B cell (primary cell): ENCODE measurements at regions not wholly inside any gene's neighbourhood (a gene's known extent, or its start where the extent isn't known, plus 50 kb on each side); places are given as distances from the start of the nearest gene placed in this dataset.

Source experiments
- ATAC-seq: fragments of 200-7000 bp; cut with Tn5 transposase; one replicate; pipeline ENCODE4 v1.10.0; 2021; ENCODE audit warnings: low read depth, mild to moderate bottlenecking, moderate number of reproducible peaks, moderate library complexity
- CTCF ChIA-PET: fragments of 350-600 bp; sonication (Branson Sonifier 250); formaldehyde crosslinking; loops from one replicate; lab custom pipeline; 2021; ENCODE audit warnings: antibody characterized with exemption, inconsistent platforms; lab: Charles Lee
- POLR2A ChIA-PET: fragments of 350-600 bp; sonication (Branson Sonifier 250); formaldehyde crosslinking; loops from one replicate; lab custom pipeline; 2021; ENCODE audit warnings: antibody characterized with exemption; lab: Charles Lee
- DNase-seq: peaks from one replicate; pipeline ENCODE4 v3.0.0; 2013
- H2AFZ ChIP-seq: 2 replicates; pipeline ENCODE4 v1.6.1; 2012; ENCODE audit warnings: mild to moderate bottlenecking, low read depth, low read length; ENCODE audit not compliant: insufficient read depth, poor library complexity, severe bottlenecking
- H3K27ac ChIP-seq, 2 donors: 1 replicate in 1 of 2; 2 replicates in 1 of 2; pipeline ENCODE4 v1.5.1; 2012 to 2013; ENCODE audit warnings: low read length in 2 of 2, mild to moderate bottlenecking in 2 of 2, moderate library complexity in 1 of 2
- H3K27me3 ChIP-seq, 4 experiments: fragments of 200-600 bp in 1 of 4; sonication (generic) in 1 of 4; replicated peaks in 1 of 4; 1 replicate in 2 of 4; 2 replicates in 2 of 4; pipeline versions ENCODE4 v1.6.1 to v1.7.0; 2013 to 2016; ENCODE audit warnings: low read length in 3 of 4, mild to moderate bottlenecking in 2 of 4, mixed read lengths in 1 of 4, moderate library complexity in 1 of 4; ENCODE audit not compliant: insufficient read depth in 4 of 4, control insufficient read depth in 3 of 4; ENCODE audit errors: control extremely low read depth in 1 of 4
- H3K36me3 ChIP-seq, 2 experiments: replicated peaks in 1 of 2; 1 replicate in 1 of 2; 2 replicates in 1 of 2; pipeline versions ENCODE4 v1.6.1 to v1.7.1; 2013; ENCODE audit warnings: low read length in 1 of 2; ENCODE audit not compliant: insufficient read depth in 2 of 2, control insufficient read depth in 1 of 2; ENCODE audit errors: control extremely low read depth in 1 of 2, extremely low read depth in 1 of 2
- H3K4me1 ChIP-seq, 2 donors: fragments of 200-600 bp in 1 of 2; sonication (generic) in 1 of 2; 1 replicate in 1 of 2; 2 replicates in 1 of 2; pipeline versions ENCODE4 v1.5.1 to v1.6.1; 2013 to 2017; ENCODE audit warnings: low read length in 2 of 2; ENCODE audit not compliant: control insufficient read depth in 2 of 2, insufficient read depth in 2 of 2
- H3K4me2 ChIP-seq: replicated peaks from 2 replicates; pipeline ENCODE3; 2012; ENCODE audit warnings: mild to moderate bottlenecking, low read depth, low read length; ENCODE audit not compliant: poor library complexity, severe bottlenecking
- H3K4me3 ChIP-seq, 5 experiments: fragments of 200-600 bp in 1 of 5; sonication (generic) in 1 of 5; 1 replicate in 3 of 5; 2 replicates in 2 of 5; pipeline versions ENCODE4 v1.5.1 to v1.7.0; 2011 to 2016; ENCODE audit warnings: low read length in 4 of 5, mild to moderate bottlenecking in 4 of 5, low read depth in 2 of 5, control low read depth in 1 of 5, moderate library complexity in 1 of 5; ENCODE audit not compliant: insufficient read depth in 1 of 5; ENCODE audit errors: control extremely low read depth in 1 of 5, extremely low read depth in 1 of 5
- H3K79me2 ChIP-seq: fragments of 200-600 bp; sonication (generic); one replicate; pipeline ENCODE4 v1.6.0; 2016; ENCODE audit warnings: low read length; ENCODE audit not compliant: control insufficient read depth, insufficient read depth
- H3K9ac ChIP-seq: fragments of 200-600 bp; sonication (generic); 2 replicates; pipeline ENCODE4 v1.6.1; 2017; ENCODE audit warnings: mild to moderate bottlenecking, low read length, moderate library complexity
- H3K9me3 ChIP-seq, 3 donors: one replicate each; pipeline versions ENCODE4 v1.6.1 to v1.7.1; 2013; ENCODE audit warnings: low read length in 2 of 3; ENCODE audit not compliant: control insufficient read depth in 2 of 3, insufficient read depth in 1 of 3; ENCODE audit errors: control extremely low read depth in 1 of 3
- H4K20me1 ChIP-seq: 2 replicates; pipeline ENCODE4 v1.6.0; 2012; ENCODE audit warnings: mild to moderate bottlenecking, low read length; ENCODE audit not compliant: insufficient read depth, control insufficient read depth, poor library complexity, severe bottlenecking
- H3K27ac Mint-ChIP-seq: one replicate; pipeline ENCODE4 v1.8.0; 2021; ENCODE audit warnings: mixed read lengths
- H3K27me3 Mint-ChIP-seq: one replicate; pipeline ENCODE4 v1.8.0; 2021; ENCODE audit warnings: mixed read lengths
- H3K4me1 Mint-ChIP-seq: one replicate; pipeline ENCODE4 v1.8.0; 2021; ENCODE audit warnings: mixed read lengths
- H3K4me3 Mint-ChIP-seq: one replicate; pipeline ENCODE4 v1.8.0; 2021; ENCODE audit warnings: mixed read lengths
- H3K9me3 Mint-ChIP-seq: one replicate; pipeline ENCODE4 v1.8.0; 2022; ENCODE audit warnings: mixed read lengths; ENCODE audit not compliant: insufficient read depth
- EZH2 ChIP-seq: IDR thresholded peaks from 2 replicates; pipeline ENCODE4 v1.6.1; 2012; ENCODE audit warnings: borderline replicate concordance, low read depth, mild to moderate bottlenecking, moderate library complexity, low read length; ENCODE audit not compliant: insufficient read depth, poor library complexity, severe bottlenecking
- WGBS: methylation state at CpG from one replicate; pipeline ENCODE4 v1.1.5; 2013; ENCODE audit warnings: missing lambda C conversion rate; ENCODE audit not compliant: insufficient coverage; 5-methylcytosine and 5-hydroxymethylcytosine counted together
- intact Hi-C: fragments of 100-400 bp; cut with micrococcal nuclease; formaldehyde crosslinking; loops from one replicate; pipeline ENCODE4 v1.10.0; 2022
- TF ChIP-seq, protein P1 (sequence below): fragments of 200-600 bp; IDR thresholded peaks from one replicate; pipeline ENCODE4 v1.8.0; 2022; ENCODE audit warnings: antibody characterized with exemption, mild to moderate bottlenecking

DNA sequence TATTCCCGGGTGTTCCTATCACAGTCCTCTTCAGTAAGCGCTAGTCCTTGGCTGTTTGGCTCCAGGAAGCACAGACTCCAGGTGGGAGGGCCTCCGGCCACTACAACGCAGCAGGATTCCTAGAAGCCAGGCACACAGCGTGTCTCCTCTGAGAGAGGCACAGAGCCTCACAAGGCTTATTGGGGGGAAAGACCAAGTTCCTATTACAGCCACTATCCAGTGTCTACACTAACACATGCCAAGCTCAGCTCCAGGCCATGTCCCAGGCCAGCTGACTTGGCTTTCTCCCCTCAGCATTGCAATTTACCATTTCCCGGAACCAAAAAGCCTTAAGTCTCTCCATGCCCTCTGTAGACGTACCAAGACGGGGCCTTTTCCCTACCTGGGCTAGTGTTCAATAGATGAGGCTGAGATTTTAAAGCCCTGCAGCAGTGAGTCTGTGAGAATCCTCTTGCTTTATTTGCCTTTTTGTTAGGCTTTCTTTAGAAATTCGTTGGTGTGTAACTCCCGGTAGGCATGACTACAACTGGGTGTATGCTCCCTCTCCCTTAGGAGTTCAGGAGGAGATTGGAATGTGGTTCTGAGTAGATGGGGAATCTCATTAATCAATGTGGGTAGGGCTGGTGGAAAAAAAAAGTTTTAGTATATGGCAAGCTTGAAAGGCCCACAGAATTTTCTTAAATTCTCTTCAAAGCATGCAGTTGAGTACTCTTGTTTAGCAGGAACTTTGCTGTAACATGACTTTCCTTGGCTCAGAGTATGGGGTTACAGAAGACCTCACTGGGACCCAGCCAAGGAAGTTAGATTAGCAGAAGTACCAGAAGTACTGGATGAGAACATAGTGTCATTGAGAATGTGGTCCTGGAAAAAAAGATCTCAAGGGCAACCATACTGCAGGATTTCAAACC, 84.3 kb upstream of the SLC1A3 start:
- Mint-ChIP-seq H3K4me1 (no peaks in the 10 kb centered on the region), H3K9me3 (peaks cover 5% of the 10 kb centered on the region), H3K27ac (no peak overlapping the region), H3K27me3 (no peaks in the 10 kb centered on the region), H3K4me3 (no peak overlapping the region)
- ATAC-seq (no peak), DNase-seq (no peak)
- ChIA-PET POLR2A (no interaction called here), CTCF (no interaction called here)
- 89% methylated on average over 8 of the region's 10 CpGs for WGBS
- TF ChIP-seq, protein P1, sequence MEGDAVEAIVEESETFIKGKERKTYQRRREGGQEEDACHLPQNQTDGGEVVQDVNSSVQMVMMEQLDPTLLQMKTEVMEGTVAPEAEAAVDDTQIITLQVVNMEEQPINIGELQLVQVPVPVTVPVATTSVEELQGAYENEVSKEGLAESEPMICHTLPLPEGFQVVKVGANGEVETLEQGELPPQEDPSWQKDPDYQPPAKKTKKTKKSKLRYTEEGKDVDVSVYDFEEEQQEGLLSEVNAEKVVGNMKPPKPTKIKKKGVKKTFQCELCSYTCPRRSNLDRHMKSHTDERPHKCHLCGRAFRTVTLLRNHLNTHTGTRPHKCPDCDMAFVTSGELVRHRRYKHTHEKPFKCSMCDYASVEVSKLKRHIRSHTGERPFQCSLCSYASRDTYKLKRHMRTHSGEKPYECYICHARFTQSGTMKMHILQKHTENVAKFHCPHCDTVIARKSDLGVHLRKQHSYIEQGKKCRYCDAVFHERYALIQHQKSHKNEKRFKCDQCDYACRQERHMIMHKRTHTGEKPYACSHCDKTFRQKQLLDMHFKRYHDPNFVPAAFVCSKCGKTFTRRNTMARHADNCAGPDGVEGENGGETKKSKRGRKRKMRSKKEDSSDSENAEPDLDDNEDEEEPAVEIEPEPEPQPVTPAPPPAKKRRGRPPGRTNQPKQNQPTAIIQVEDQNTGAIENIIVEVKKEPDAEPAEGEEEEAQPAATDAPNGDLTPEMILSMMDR, result no peak
- TF ChIP-seq EZH2, result no peak
- no peak overlapping the region for H3K9ac ChIP-seq
- H3K9me3 ChIP-seq, result peaks cover 0 to 3% (median 0%) of the 10 kb centered on the region in 3 donors
- H3K4me3 ChIP-seq, result no peak overlapping the region
- no peak overlapping the region for H3K4me2 ChIP-seq
- H4K20me1 ChIP-seq, result no peaks in the 10 kb centered on the region
- H3K79me2 ChIP-seq, result no peaks in the 10 kb centered on the region
- H3K27ac ChIP-seq, result no peak overlapping the region
- H3K27me3 ChIP-seq, result no peaks in the 10 kb centered on the region
- H2AFZ ChIP-seq, result no peak overlapping the region
- no peaks in the 10 kb centered on the region for H3K36me3 ChIP-seq
- no peaks in the 10 kb centered on the region for H3K4me1 ChIP-seq
- intact Hi-C loops, result no loop called here

DNA sequence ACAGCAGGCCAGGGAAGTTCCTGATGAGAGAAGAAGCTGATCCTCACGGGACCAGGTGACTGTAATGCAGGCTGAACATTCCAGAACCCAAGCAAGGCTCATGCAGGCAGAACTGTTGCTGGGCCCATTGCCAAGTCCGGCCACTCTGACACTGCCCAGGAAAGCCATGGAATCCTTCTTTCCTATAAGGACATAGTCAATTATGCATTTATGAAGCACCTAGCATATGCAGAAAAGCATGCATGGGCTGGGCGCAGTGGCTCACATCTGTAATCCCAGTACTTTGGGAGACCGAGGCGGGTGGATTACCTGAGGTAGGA, 83.7 kb upstream of the SLC1A3 start:
- Histone ChIP-seq H3K4me2 (no peak overlapping the region), H3K79me2 (no peaks in the 10 kb centered on the region), H2AFZ (no peak overlapping the region), H3K27ac (no peak overlapping the region), H3K27me3 (no peaks in the 10 kb centered on the region), H4K20me1 (no peaks in the 10 kb centered on the region), H3K4me3 (no peak overlapping the region), H3K4me1 (no peaks in the 10 kb centered on the region), H3K9ac (no peak overlapping the region), H3K9me3 (peaks cover 0 to 3% (median 0%) of the 10 kb centered on the region in 3 donors), H3K36me3 (no peaks in the 10 kb centered on the region)
- TF ChIP-seq EZH2, result no peak
- TF ChIP-seq, protein P1, result no peak
- Mint-ChIP-seq H3K4me3 (no peak overlapping the region), H3K9me3 (peaks cover 5% of the 10 kb centered on the region), H3K27me3 (no peaks in the 10 kb centered on the region), H3K27ac (no peak overlapping the region), H3K4me1 (no peaks in the 10 kb centered on the region)
- 87% methylated on average over 5 of the region's 5 CpGs for WGBS
- POLR2A ChIA-PET, result no interaction called here
- intact Hi-C loops, result no loop called here
- CTCF ChIA-PET, result no interaction called here
- no peak for DNase-seq
- no peak for ATAC-seq
